Femur (tissue), 1 donor: ENCODE measurements at regions not wholly inside any gene's neighbourhood (a gene's known extent, or its start where the extent isn't known, plus 50 kb on each side); places are given as distances from the start of the nearest gene placed in this dataset.
"Not testable (repeated sequence)": the region's sequence is repeated elsewhere in the genome, so short reads cannot be mapped to it uniquely, and the experiment has no call there.

Experiments
- DNase-seq: peaks from one replicate; pipeline ENCODE4 v3.0.0-alpha.2; 2017

- no peak for DNase-seq
Observed at GRCh38 chr9:86601697-86602096, 247.5 kb upstream of the TUT7 start.

- no peak for DNase-seq
Observed at GRCh38 chr9:86600977-86601376, 246.8 kb upstream of the TUT7 start.

- DNase-seq, result peak; percentile 28
Observed at GRCh38 chr9:86600291-86600690, 246.1 kb upstream of the TUT7 start.

GRCh38 chr9:86599561-86599960, 245.4 kb upstream of the TUT7 start:
- DNase-seq, result no peak

- DNase-seq, result peak; percentile 65
Observed at GRCh38 chr9:86598411-86599239, 244.4 kb upstream of the TUT7 start.

GRCh38 chr9:86594724-86595123, 240.5 kb upstream of the TUT7 start:
- no peak for DNase-seq

GRCh38 chr9:86591472-86591871, 237.3 kb upstream of the TUT7 start:
- DNase-seq, result no peak

- DNase-seq, result no peak
Observed at GRCh38 chr9:86589730-86590129, 235.5 kb upstream of the TUT7 start.

GRCh38 chr9:86589273-86589672, 235.1 kb upstream of the TUT7 start:
- DNase-seq, result no peak

- no peak for DNase-seq
Observed at GRCh38 chr9:86586144-86586494, 231.9 kb upstream of the TUT7 start.

- DNase-seq, result no peak
Observed at GRCh38 chr9:86585422-86586143, 231.4 kb upstream of the TUT7 start.

GRCh38 chr9:86580688-86581087, 226.5 kb upstream of the TUT7 start:
- peak; percentile 42 for DNase-seq

- no peak for DNase-seq
Observed at GRCh38 chr9:86578722-86579121, 224.5 kb upstream of the TUT7 start.

- DNase-seq, result peak; percentile 33
Observed at GRCh38 chr9:86577420-86578333, 223.5 kb upstream of the TUT7 start.

GRCh38 chr9:86575825-86576525, 221.8 kb upstream of the TUT7 start:
- DNase-seq, result peak; percentile 75

GRCh38 chr9:86575137-86575536, 220.9 kb upstream of the TUT7 start:
- no peak for DNase-seq

GRCh38 chr9:86573886-86574285, 219.7 kb upstream of the TUT7 start:
- no peak for DNase-seq

- DNase-seq, result no peak
Observed at GRCh38 chr9:86572904-86573303, 218.7 kb upstream of the TUT7 start.

GRCh38 chr9:86565603-86566002, 211.4 kb upstream of the TUT7 start:
- not testable (repeated sequence) for DNase-seq

- no peak for DNase-seq
Observed at GRCh38 chr9:86563936-86564335, 209.7 kb upstream of the TUT7 start.

GRCh38 chr9:86563350-86563749, 209.1 kb upstream of the TUT7 start:
- DNase-seq, result no peak

- no peak for DNase-seq
Observed at GRCh38 chr9:86562691-86563090, 208.5 kb upstream of the TUT7 start.

GRCh38 chr9:86557918-86558317, 203.7 kb upstream of the TUT7 start:
- DNase-seq, result peak; percentile 52
